Neural crest cell (in vitro differentiated cells): ENCODE measurements at regions not wholly inside any gene's neighbourhood (a gene's known extent, or its start where the extent isn't known, plus 50 kb on each side); places are given as distances from the start of the nearest gene placed in this dataset.

Experiments used
- DNase-seq: peaks from one replicate; pipeline ENCODE4 v3.0.0; 2021; ENCODE audit warnings: low read depth, mixed read lengths, low spot score
- H3K27ac Mint-ChIP-seq: one replicate; pipeline ENCODE4 v1.8.0; 2021; ENCODE audit warnings: mild to moderate bottlenecking, mixed read lengths; ENCODE audit not compliant: unreplicated experiment
- H3K27me3 Mint-ChIP-seq: 2 replicates; pipeline ENCODE4 v1.8.0; 2021; ENCODE audit warnings: low read depth, mild to moderate bottlenecking, mixed read lengths
- H3K36me3 Mint-ChIP-seq: 2 replicates; pipeline ENCODE4 v1.8.0; 2021; ENCODE audit warnings: low read depth, mild to moderate bottlenecking, mixed read lengths
- H3K4me1 Mint-ChIP-seq: 2 replicates; pipeline ENCODE4 v1.8.0; 2021; ENCODE audit warnings: mixed read lengths
- H3K4me3 Mint-ChIP-seq: one replicate; pipeline ENCODE4 v1.8.0; 2021; ENCODE audit warnings: mild to moderate bottlenecking, mixed read lengths
- H3K9me3 Mint-ChIP-seq: 2 replicates; pipeline ENCODE4 v1.8.0; 2021; ENCODE audit warnings: mixed read lengths
- TF ChIP-seq, protein P1 (sequence below): fragments of 200-600 bp; sonication (generic); conservative IDR thresholded peaks from 2 replicates; pipeline ENCODE4 v1.5.0; 2021; ENCODE audit warnings: antibody characterized with exemption, mild to moderate bottlenecking

DNA sequence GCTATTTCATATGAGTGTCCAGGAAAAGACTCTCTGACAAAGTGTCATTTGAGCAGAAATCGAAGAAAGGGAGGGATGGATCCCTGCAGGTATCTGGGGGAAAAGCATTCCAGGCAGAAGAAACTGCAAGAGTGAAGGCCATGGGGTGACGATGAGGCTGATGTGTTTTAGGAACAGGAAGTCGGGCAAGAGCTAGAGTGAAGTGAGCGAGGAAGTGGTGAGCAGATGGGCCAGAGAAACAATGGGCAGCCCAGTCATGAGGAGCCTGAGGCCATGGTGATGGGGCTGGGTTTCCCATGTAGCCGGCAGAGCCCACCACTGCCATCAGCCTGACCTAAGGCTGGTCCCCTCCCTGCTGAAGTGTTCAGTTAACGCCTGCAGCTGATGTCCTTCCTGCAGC, 150.2 kb downstream of the TNFSF13B start:
- Mint-ChIP-seq H3K36me3 (no peaks in the 10 kb centered on the region), H3K27ac (no peak overlapping the region), H3K27me3 (no peaks in the 10 kb centered on the region), H3K4me1 (no peaks in the 10 kb centered on the region), H3K9me3 (no peaks in the 10 kb centered on the region), H3K4me3 (no peak overlapping the region)
- DNase-seq = no peak
- TF ChIP-seq, protein P1, sequence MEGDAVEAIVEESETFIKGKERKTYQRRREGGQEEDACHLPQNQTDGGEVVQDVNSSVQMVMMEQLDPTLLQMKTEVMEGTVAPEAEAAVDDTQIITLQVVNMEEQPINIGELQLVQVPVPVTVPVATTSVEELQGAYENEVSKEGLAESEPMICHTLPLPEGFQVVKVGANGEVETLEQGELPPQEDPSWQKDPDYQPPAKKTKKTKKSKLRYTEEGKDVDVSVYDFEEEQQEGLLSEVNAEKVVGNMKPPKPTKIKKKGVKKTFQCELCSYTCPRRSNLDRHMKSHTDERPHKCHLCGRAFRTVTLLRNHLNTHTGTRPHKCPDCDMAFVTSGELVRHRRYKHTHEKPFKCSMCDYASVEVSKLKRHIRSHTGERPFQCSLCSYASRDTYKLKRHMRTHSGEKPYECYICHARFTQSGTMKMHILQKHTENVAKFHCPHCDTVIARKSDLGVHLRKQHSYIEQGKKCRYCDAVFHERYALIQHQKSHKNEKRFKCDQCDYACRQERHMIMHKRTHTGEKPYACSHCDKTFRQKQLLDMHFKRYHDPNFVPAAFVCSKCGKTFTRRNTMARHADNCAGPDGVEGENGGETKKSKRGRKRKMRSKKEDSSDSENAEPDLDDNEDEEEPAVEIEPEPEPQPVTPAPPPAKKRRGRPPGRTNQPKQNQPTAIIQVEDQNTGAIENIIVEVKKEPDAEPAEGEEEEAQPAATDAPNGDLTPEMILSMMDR = no peak

DNA sequence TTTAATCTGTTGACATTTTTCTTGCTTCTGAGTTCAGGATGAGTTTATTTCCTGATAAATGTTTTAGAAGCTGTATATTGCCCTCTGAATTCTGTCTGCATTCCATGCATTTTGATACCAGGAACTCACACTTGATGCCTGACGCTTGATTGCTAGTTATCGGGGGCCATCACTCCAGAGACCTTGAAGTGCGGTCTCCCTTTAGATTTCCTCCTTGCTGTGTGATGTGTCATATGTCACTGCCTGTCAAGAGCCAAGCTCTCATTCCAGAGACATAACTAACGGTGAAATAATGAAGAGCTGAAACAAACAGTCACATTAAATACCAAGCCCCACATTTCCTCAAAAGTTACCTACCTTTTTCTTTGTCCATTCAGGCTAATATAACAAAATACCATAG, 155.5 kb downstream of the TNFSF13B start:
- Mint-ChIP-seq H3K9me3 (no peaks in the 10 kb centered on the region), H3K27ac (no peak overlapping the region), H3K36me3 (no peaks in the 10 kb centered on the region), H3K4me1 (no peaks in the 10 kb centered on the region), H3K4me3 (no peak overlapping the region), H3K27me3 (no peaks in the 10 kb centered on the region)
- TF ChIP-seq, protein P1 = no peak
- DNase-seq = no peak

DNA sequence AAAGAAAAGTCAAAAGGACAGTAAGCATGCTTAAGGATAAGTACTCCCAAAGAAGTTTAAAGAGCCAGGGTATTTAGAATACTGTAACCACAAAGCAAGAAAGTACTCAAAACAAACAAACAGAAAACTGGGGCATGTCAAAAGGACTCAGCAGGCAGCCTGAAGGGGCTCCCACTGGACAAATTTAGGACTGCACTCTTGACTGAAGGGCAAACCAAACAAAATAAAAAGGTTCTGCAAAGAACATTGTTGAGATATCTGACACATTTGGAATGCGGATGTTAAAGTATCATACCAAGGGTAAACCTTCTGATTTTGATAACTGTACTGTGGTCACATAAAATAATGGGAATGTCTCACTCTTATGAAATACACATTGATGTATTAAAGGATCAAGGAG, 157.4 kb downstream of the TNFSF13B start:
- no peaks in the 10 kb centered on the region for H3K27me3 Mint-ChIP-seq
- no peak overlapping the region for H3K27ac Mint-ChIP-seq
- TF ChIP-seq, protein P1 = no peak
- H3K9me3 Mint-ChIP-seq = no peaks in the 10 kb centered on the region
- no peaks in the 10 kb centered on the region for H3K36me3 Mint-ChIP-seq
- no peak overlapping the region for H3K4me3 Mint-ChIP-seq
- H3K4me1 Mint-ChIP-seq = no peaks in the 10 kb centered on the region
- DNase-seq = no peak

DNA sequence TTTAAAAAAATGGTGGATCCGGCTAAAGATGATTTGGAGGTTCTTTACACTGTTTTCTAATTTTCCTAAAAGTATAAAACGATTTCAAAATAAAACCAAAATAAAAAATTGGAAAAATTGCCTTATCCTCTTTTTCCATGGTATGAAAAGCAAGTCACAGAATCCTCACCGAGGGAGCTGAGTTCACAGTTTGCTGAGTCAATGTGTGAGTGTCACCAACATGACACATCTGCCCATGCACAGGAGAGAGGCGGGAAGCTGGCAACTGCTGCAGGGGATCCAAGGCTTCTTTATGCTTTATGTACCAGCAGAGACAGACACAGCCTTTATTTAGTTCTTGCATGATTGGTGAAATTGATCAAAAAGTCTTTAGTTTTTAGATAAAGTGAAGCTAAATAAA, 157.8 kb downstream of the TNFSF13B start:
- no peak overlapping the region for H3K27ac Mint-ChIP-seq
- no peak overlapping the region for H3K4me3 Mint-ChIP-seq
- TF ChIP-seq, protein P1 = no peak
- H3K27me3 Mint-ChIP-seq = no peaks in the 10 kb centered on the region
- DNase-seq = no peak
- no peaks in the 10 kb centered on the region for H3K36me3 Mint-ChIP-seq
- H3K9me3 Mint-ChIP-seq = no peaks in the 10 kb centered on the region
- H3K4me1 Mint-ChIP-seq = no peaks in the 10 kb centered on the region

DNA sequence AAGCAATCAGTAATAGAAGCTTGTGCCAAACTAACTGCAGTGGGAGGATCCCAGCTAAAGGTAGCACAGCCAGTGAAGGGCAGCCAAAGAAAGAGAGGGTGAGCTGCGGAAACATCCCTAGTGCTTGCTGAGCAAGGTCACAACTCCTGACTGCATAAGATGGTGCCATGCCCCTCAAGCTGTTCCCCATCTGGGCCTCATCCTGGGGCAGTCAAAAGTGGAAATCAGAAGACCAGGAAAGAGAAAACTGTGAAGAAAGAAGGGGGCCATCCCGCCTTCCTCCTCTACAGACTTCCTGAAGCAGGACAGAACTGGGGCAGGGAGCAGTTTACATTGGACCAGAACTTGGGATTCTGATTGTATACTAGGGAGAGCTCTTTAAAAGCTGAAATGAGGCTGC, 159.2 kb downstream of the TNFSF13B start:
- Mint-ChIP-seq H3K4me1 (no peaks in the 10 kb centered on the region), H3K9me3 (no peaks in the 10 kb centered on the region), H3K27me3 (no peaks in the 10 kb centered on the region), H3K4me3 (no peak overlapping the region), H3K36me3 (no peaks in the 10 kb centered on the region), H3K27ac (no peak overlapping the region)
- TF ChIP-seq, protein P1 = no peak
- no peak for DNase-seq
